SK-N-SH (cell line): ENCODE measurements at regions not wholly inside any gene's neighbourhood (a gene's known extent, or its start where the extent isn't known, plus 50 kb on each side); places are given as distances from the start of the nearest gene placed in this dataset.

Experiments used
- CTCF ChIA-PET: fragments of 300-600, 350-600 bp; formaldehyde crosslinking; extraction: SDS; loops from one replicate; lab custom pipeline; 2021; lab: Yijun Ruan, JAX
- POLR2A ChIA-PET: fragments of 350-600 bp; sonication (Branson Sonifier 250); formaldehyde crosslinking; extraction: SDS; loops from one replicate; lab custom pipeline; 2020; ENCODE audit warnings: antibody characterized with exemption, inconsistent platforms; lab: Yijun Ruan, JAX
- DNase-seq: peaks from one replicate; pipeline ENCODE4 v3.0.0; 2012
- H2AFZ ChIP-seq: fragments of 200-600 bp; sonication (generic); 2 replicates; pipeline ENCODE4 v1.8.1; 2016; ENCODE audit warnings: antibody characterized with exemption, mild to moderate bottlenecking, low read depth
- H3F3A ChIP-seq: fragments of 200-600 bp; sonication (generic); replicated peaks from 2 replicates; pipeline ENCODE3; 2016; ENCODE audit warnings: antibody characterized with exemption, mild to moderate bottlenecking; ENCODE audit not compliant: insufficient read depth
- H3K27ac ChIP-seq, 2 experiments: fragments of 200-500 bp in 1 of 2; fragments of 200-600 bp in 1 of 2; sonication (Bioruptor generic) in 1 of 2; sonication (generic), shearing (Covaris generic) in 1 of 2; 2 replicates each; pipeline versions ENCODE4 v1.5.1 to v1.6.1; 2014 to 2016; ENCODE audit warnings: low read depth in 2 of 2, inconsistent platforms in 1 of 2, low read length in 1 of 2, mild to moderate bottlenecking in 1 of 2, mixed read lengths in 1 of 2
- H3K27me3 ChIP-seq: fragments of 200-600 bp; sonication (generic), shearing (Covaris generic); 2 replicates; pipeline ENCODE4 v1.6.1; 2016; ENCODE audit warnings: mixed run types; ENCODE audit not compliant: insufficient read depth
- H3K36me3 ChIP-seq, 2 experiments: fragments of 200-500 bp in 1 of 2; fragments of 200-600 bp in 1 of 2; sonication (Bioruptor generic) in 1 of 2; sonication (generic) in 1 of 2; replicated peaks in 1 of 2; 2 replicates each; pipeline versions ENCODE3 to v1.5.1; 2014 to 2016; ENCODE audit warnings: low read length in 1 of 2, mild to moderate bottlenecking in 1 of 2; ENCODE audit not compliant: insufficient read depth in 2 of 2, control insufficient read depth in 1 of 2
- H3K4me1 ChIP-seq, 2 experiments: fragments of 200-500 bp in 1 of 2; fragments of 200-600 bp in 1 of 2; sonication (Bioruptor generic) in 1 of 2; sonication (generic), shearing (Covaris generic) in 1 of 2; 2 replicates each; pipeline versions ENCODE4 v1.5.1 to v1.6.1; 2014 to 2016; ENCODE audit warnings: low read depth in 1 of 2, low read length in 1 of 2, mixed run types in 1 of 2; ENCODE audit not compliant: insufficient read depth in 2 of 2, control insufficient read depth in 1 of 2
- H3K4me2 ChIP-seq: fragments of 200-600 bp; sonication (generic), shearing (Covaris generic); 2 replicates; pipeline ENCODE4 v1.6.1; 2017; ENCODE audit warnings: mixed run types
- H3K4me3 ChIP-seq, 2 experiments: fragments of 200-500 bp in 1 of 2; fragments of 200-600 bp in 1 of 2; sonication (Bioruptor generic) in 1 of 2; sonication (generic), shearing (Covaris generic) in 1 of 2; 2 replicates each; pipeline versions ENCODE4 v1.5.1 to v1.8.1; 2014 to 2016; ENCODE audit warnings: low read depth in 2 of 2, inconsistent platforms in 1 of 2, low read length in 1 of 2, mild to moderate bottlenecking in 1 of 2, mixed read lengths in 1 of 2, moderate library complexity in 1 of 2
- H3K79me2 ChIP-seq: fragments of 200-600 bp; sonication (generic); 2 replicates; pipeline ENCODE4 v1.8.1; 2017; ENCODE audit warnings: mild to moderate bottlenecking; ENCODE audit not compliant: insufficient read depth
- H3K9ac ChIP-seq: fragments of 200-600 bp; sonication (generic); 2 replicates; pipeline ENCODE4 v1.6.1; 2017; ENCODE audit warnings: mixed run types
- H3K9me2 ChIP-seq: fragments of 200-600 bp; sonication (generic); 2 replicates; pipeline ENCODE4 v1.6.1; 2017; ENCODE audit warnings: mixed run types
- H3K9me3 ChIP-seq: fragments of 200-600 bp; sonication (generic); 2 replicates; pipeline ENCODE4 v1.6.1; 2017; ENCODE audit warnings: mixed run types, mild to moderate bottlenecking, moderate library complexity
- H4K20me1 ChIP-seq: fragments of 200-600 bp; sonication (generic); 2 replicates; pipeline ENCODE4 v1.6.1; 2017; ENCODE audit warnings: mild to moderate bottlenecking, mixed run types; ENCODE audit not compliant: insufficient read depth
- CHD2 ChIP-seq: fragments of 150-350 bp; IDR thresholded peaks from 2 replicates; pipeline ENCODE4 v1.6.1; 2018; ENCODE audit warnings: low read length; ENCODE audit not compliant: partially characterized antibody
- EP300 ChIP-seq, 2 experiments: IDR thresholded peaks; 2 replicates each; pipeline versions ENCODE4 v1.4.0 to v1.6.1; 2012; ENCODE audit warnings: borderline replicate concordance in 1 of 2, low read depth in 1 of 2, low read length in 1 of 2
- FOSL2 ChIP-seq: IDR thresholded peaks from 2 replicates; pipeline ENCODE4 v1.4.0; 2012; ENCODE audit warnings: low read depth, mild to moderate bottlenecking, moderate library complexity, borderline replicate concordance
- GATA2 ChIP-seq: sonication (generic); formaldehyde crosslinking; IDR thresholded peaks from 2 replicates; pipeline ENCODE4 v1.5.0; 2020; ENCODE audit warnings: mild to moderate bottlenecking, missing genetic modification reagents
- IRF3 ChIP-seq: fragments of 150-350 bp; IDR thresholded peaks from 2 replicates; pipeline ENCODE4 v1.6.1; 2016; ENCODE audit warnings: mild to moderate bottlenecking, low read depth, low read length
- MXI1 ChIP-seq: IDR thresholded peaks from 2 replicates; pipeline ENCODE4 v1.6.1; 2012; ENCODE audit warnings: mild to moderate bottlenecking, low read depth, low read length, improper control_type of control experiment
- NFIC ChIP-seq: IDR thresholded peaks from 2 replicates; pipeline ENCODE4 v1.4.0; 2012; ENCODE audit warnings: borderline replicate concordance
- NRF1 ChIP-seq: IDR thresholded peaks from 2 replicates; pipeline ENCODE4 v1.6.1; 2012; ENCODE audit warnings: low read depth, mild to moderate bottlenecking, low read length
- PBX3 ChIP-seq: IDR thresholded peaks from 2 replicates; pipeline ENCODE4; 2012
- REST ChIP-seq: IDR thresholded peaks from 2 replicates; pipeline ENCODE4 v1.6.1; 2012; ENCODE audit warnings: mild to moderate bottlenecking, low read depth, low read length, moderate library complexity
- SMC3 ChIP-seq: IDR thresholded peaks from 2 replicates; pipeline ENCODE4 v1.6.1; 2012; ENCODE audit warnings: low read depth, low read length, improper control_type of control experiment
- TAF1 ChIP-seq: IDR thresholded peaks from 2 replicates; pipeline ENCODE4 v1.6.1; 2012; ENCODE audit warnings: low read depth, mild to moderate bottlenecking, low read length, moderate library complexity, borderline replicate concordance
- USF2 ChIP-seq: fragments of 150-350 bp; IDR thresholded peaks from 2 replicates; pipeline ENCODE4 v1.6.1; 2017; ENCODE audit warnings: antibody characterized with exemption, low read length, low read depth, borderline replicate concordance
- YY1 ChIP-seq: IDR thresholded peaks from 2 replicates; pipeline ENCODE4 v1.4.0; 2012; ENCODE audit warnings: low read depth, mild to moderate bottlenecking
- ZBTB33 ChIP-seq: IDR thresholded peaks from 2 replicates; pipeline ENCODE4 v1.4.0; 2012; ENCODE audit warnings: low read depth, borderline replicate concordance
- WGBS: methylation state at CpG from one replicate; pipeline ENCODE4 v1.1.6; 2017; ENCODE audit warnings: low lambda C conversion rate; 5-methylcytosine and 5-hydroxymethylcytosine counted together

- no peaks in the 10 kb centered on the region for H4K20me1 ChIP-seq
- H3K4me2 ChIP-seq, result no peak overlapping the region
- no peak for TF ChIP-seq NFIC
- no peak for TF ChIP-seq USF2
- no peak for TF ChIP-seq PBX3
- TF ChIP-seq CHD2, result no peak
- TF ChIP-seq FOSL2, result no peak
- no peak for TF ChIP-seq TAF1
- no peak for TF ChIP-seq IRF3
- no peaks in the 10 kb centered on the region for H3K79me2 ChIP-seq
- no peaks in the 10 kb centered on the region for H3K9me3 ChIP-seq
- DNase-seq, result no peak
- no peaks in the 10 kb centered on the region for H3K36me3 ChIP-seq
- CTCF ChIA-PET, result no interaction called here
- no peak overlapping the region for H2AFZ ChIP-seq
- POLR2A ChIA-PET, result no interaction called here
- no peaks in the 10 kb centered on the region for H3K9me2 ChIP-seq
- no peaks in the 10 kb centered on the region for H3K4me1 ChIP-seq
- 40% methylated on average over 2 of the region's 2 CpGs for WGBS
- H3K4me3 ChIP-seq, result no peak overlapping the region
- H3F3A ChIP-seq, result no peaks in the 10 kb centered on the region
- no peak overlapping the region for H3K27ac ChIP-seq
- no peaks in the 10 kb centered on the region for H3K27me3 ChIP-seq
- H3K9ac ChIP-seq, result no peak overlapping the region
These were observed 236.4 kb downstream of the PDCD6IP start for GRCh38 chr3:34034840-34035239.

- no peak for DNase-seq
- Histone ChIP-seq H2AFZ (no peak overlapping the region), H3K9me3 (no peaks in the 10 kb centered on the region), H3K79me2 (no peaks in the 10 kb centered on the region), H3K27ac (no peak overlapping the region), H4K20me1 (no peaks in the 10 kb centered on the region), H3K9ac (no peak overlapping the region), H3K4me1 (no peaks in the 10 kb centered on the region), H3K36me3 (no peaks in the 10 kb centered on the region), H3K9me2 (no peaks in the 10 kb centered on the region), H3F3A (no peaks in the 10 kb centered on the region), H3K4me2 (no peak overlapping the region), H3K27me3 (no peaks in the 10 kb centered on the region), H3K4me3 (no peak overlapping the region)
- 33% methylated on average over 4 of the region's 4 CpGs for WGBS
- ChIA-PET CTCF (no interaction called here), POLR2A (no interaction called here)
- TF ChIP-seq EP300 (IDR thresholded peaks at IDR 0.05; ENCODE audit: borderline replicate concordance in 1 of 2, low read depth in 1 of 2, low read length in 1 of 2) (no peak), NFIC (no peak), PBX3 (no peak), NRF1 (no peak), CHD2 (no peak), ZBTB33 (no peak), GATA2 (CRISPR knock-in tag) (no peak), MXI1 (no peak), YY1 (no peak), IRF3 (no peak), REST (no peak), SMC3 (no peak)
These were observed 237.3 kb downstream of the PDCD6IP start for GRCh38 chr3:34035775-34036174.
